Smooth muscle cell of the brain vasculature (primary cell): ENCODE measurements at regions not wholly inside any gene's neighbourhood (a gene's known extent, or its start where the extent isn't known, plus 50 kb on each side); places are given as distances from the start of the nearest gene placed in this dataset.
"Not testable (repeated sequence)": the region's sequence is repeated elsewhere in the genome, so short reads cannot be mapped to it uniquely, and the experiment has no call there.

Experiments
- DNase-seq: peaks from one replicate; pipeline ENCODE4 v3.0.0-alpha.2; 2012; ENCODE audit warnings: low read depth, low spot score

- DNase-seq = no peak
Observed at GRCh38 chr3:166455744-166456143, 618.5 kb upstream of the BCHE start.

- no peak for DNase-seq
Observed at GRCh38 chr3:166453478-166453877, 616.3 kb upstream of the BCHE start.

- DNase-seq = no peak
Observed at GRCh38 chr3:166451997-166452396, 614.8 kb upstream of the BCHE start.

- no peak for DNase-seq
Observed at GRCh38 chr3:166447513-166447912, 610.3 kb upstream of the BCHE start.

GRCh38 chr3:166446986-166447385, 609.8 kb upstream of the BCHE start:
- DNase-seq = no peak

- no peak for DNase-seq
Observed at GRCh38 chr3:166446291-166446690, 609.1 kb upstream of the BCHE start.

GRCh38 chr3:166445865-166446264, 608.6 kb upstream of the BCHE start:
- no peak for DNase-seq

- DNase-seq = no peak
Observed at GRCh38 chr3:166444756-166445155, 607.5 kb upstream of the BCHE start.

GRCh38 chr3:166444336-166444735, 607.1 kb upstream of the BCHE start:
- DNase-seq = no peak

- DNase-seq = no peak
Observed at GRCh38 chr3:166435469-166436057, 598.3 kb upstream of the BCHE start.

GRCh38 chr3:166433060-166433459, 595.8 kb upstream of the BCHE start:
- DNase-seq = no peak

- no peak for DNase-seq
Observed at GRCh38 chr3:166425900-166426611, 588.8 kb upstream of the BCHE start.

- no peak for DNase-seq
Observed at GRCh38 chr3:166425021-166425420, 587.8 kb upstream of the BCHE start.

GRCh38 chr3:166423824-166424513, 586.7 kb upstream of the BCHE start:
- not testable (repeated sequence) for DNase-seq

GRCh38 chr3:166422556-166422955, 585.3 kb upstream of the BCHE start:
- no peak for DNase-seq

- no peak for DNase-seq
Observed at GRCh38 chr3:166420071-166420470, 582.8 kb upstream of the BCHE start.

GRCh38 chr3:166405896-166406295, 568.7 kb upstream of the BCHE start:
- DNase-seq = no peak

- no peak for DNase-seq
Observed at GRCh38 chr3:166405465-166405864, 568.2 kb upstream of the BCHE start.

GRCh38 chr3:166390303-166390702, 553.1 kb upstream of the BCHE start:
- DNase-seq = no peak

- no peak for DNase-seq
Observed at GRCh38 chr3:166388321-166388720, 551.1 kb upstream of the BCHE start.

- no peak for DNase-seq
Observed at GRCh38 chr3:166372571-166373106, 535.4 kb upstream of the BCHE start.

- DNase-seq = no peak
Observed at GRCh38 chr3:166367947-166368533, 530.8 kb upstream of the BCHE start.
